ENCODE measurements at regions not wholly inside any gene's neighbourhood (a gene's known extent, or its start where the extent isn't known, plus 50 kb on each side); places are given as distances from the start of the nearest gene placed in this dataset.

- TF ChIP-seq EP300 (IDR thresholded peaks at IDR 0.05; ENCODE audit: borderline replicate concordance in 1 of 2, low read depth in 2 of 2, low read length in 2 of 2) = no peak
- TF ChIP-seq CBX8 (IDR thresholded peaks at IDR 0.05; ENCODE audit: borderline replicate concordance, low read depth, low read length) = no peak
- TF ChIP-seq E2F6 (IDR thresholded peaks at IDR 0.05) = no peak
These were observed 186.0 kb downstream of the CEMIP2 start (continued) for GRCh38 chr9:71582347-71582746.
